ENCODE measurements at regions not wholly inside any gene's neighbourhood (a gene's known extent, or its start where the extent isn't known, plus 50 kb on each side); places are given as distances from the start of the nearest gene placed in this dataset.

- no peak for TF ChIP-seq POLR2AphosphoS5 (IDR thresholded peaks at IDR 0.05; ENCODE audit: low read depth)
- TF ChIP-seq CTCF (IDR thresholded peaks at IDR 0.05; ENCODE audit: insufficient read depth, low read length) = no peak
- no peak for TF ChIP-seq GABPA (IDR thresholded peaks at IDR 0.05; ENCODE audit: low read depth)
- TF ChIP-seq SPI1 (IDR thresholded peaks at IDR 0.05; ENCODE audit: borderline replicate concordance, low read depth) = no peak
- no peak for TF ChIP-seq REST (IDR thresholded peaks at IDR 0.05; ENCODE audit: insufficient replicate concordance, low read depth)
- no peak for DNase-seq (ENCODE audit: low read depth in 1 of 2, low spot score in 1 of 2)
- Histone ChIP-seq H3K27ac (replicated peaks) (no peak overlapping the region), H3K4me3 (replicated peaks; ENCODE audit: insufficient read depth, low read length) (no peak overlapping the region), H3K27me3 (ENCODE audit: insufficient read depth, poor library complexity, severe bottlenecking) (no peaks in the 10 kb centered on the region)
These were observed 51.4 kb upstream of the IRF2BP2 start for GRCh38 chr1:234661317-234661928.

GRCh38 chr1:234660536-234661316 is 50.7 kb upstream of the IRF2BP2 start:
- DNase-seq (ENCODE audit: low read depth in 1 of 2, low spot score in 1 of 2) = no peak
- no peak overlapping the region for H3K27ac ChIP-seq (replicated peaks)
- TF ChIP-seq SPI1 (IDR thresholded peaks at IDR 0.05; ENCODE audit: borderline replicate concordance, low read depth) (no peak), GABPA (IDR thresholded peaks at IDR 0.05; ENCODE audit: low read depth) (no peak), REST (IDR thresholded peaks at IDR 0.05; ENCODE audit: insufficient replicate concordance, low read depth) (no peak), POLR2AphosphoS5 (IDR thresholded peaks at IDR 0.05; ENCODE audit: low read depth) (no peak), CTCF (IDR thresholded peaks at IDR 0.05; ENCODE audit: insufficient read depth, low read length) (no peak)

More at GRCh38 chr1:234660536-234661316, 50.7 kb upstream of the IRF2BP2 start:
- Histone ChIP-seq H3K4me3 (replicated peaks; ENCODE audit: insufficient read depth, low read length) (no peak overlapping the region), H3K27me3 (ENCODE audit: insufficient read depth, poor library complexity, severe bottlenecking) (no peaks in the 10 kb centered on the region)

Data from HL-60 (cell line).